Cardiac muscle cell (in vitro differentiated cells and primary cell): ENCODE measurements at regions not wholly inside any gene's neighbourhood (a gene's known extent, or its start where the extent isn't known, plus 50 kb on each side); places are given as distances from the start of the nearest gene placed in this dataset.

Experiments used
- DNase-seq, 2 donors: peaks; one replicate each; pipeline versions ENCODE4 v3.0.0 to v3.0.0-alpha.2; 2010 to 2017; ENCODE audit warnings: low read depth in 1 of 2, low spot score in 1 of 2
- H3K27ac ChIP-seq: fragments of 200-600 bp; sonication (generic); 2 replicates; pipeline ENCODE4 v1.5.1; 2016
- H3K27me3 ChIP-seq: fragments of 200-600 bp; sonication (generic); 2 replicates; pipeline ENCODE4 v1.6.0; 2016; ENCODE audit warnings: control low read depth
- H3K36me3 ChIP-seq: fragments of 200-600 bp; sonication (generic); 2 replicates; pipeline ENCODE4 v1.5.1; 2016; ENCODE audit warnings: control low read depth
- H3K4me1 ChIP-seq: fragments of 200-600 bp; sonication (generic); 2 replicates; pipeline ENCODE4 v1.8.1; 2017; ENCODE audit warnings: low read depth, mild to moderate bottlenecking, mixed run types
- H3K4me3 ChIP-seq: fragments of 200-600 bp; sonication (generic); 2 replicates; pipeline ENCODE4 v1.5.1; 2016; ENCODE audit warnings: mild to moderate bottlenecking
- H3K9me3 ChIP-seq: fragments of 200-600 bp; sonication (generic); 2 replicates; pipeline ENCODE4 v1.5.1; 2017; ENCODE audit warnings: low read depth, mild to moderate bottlenecking, control low read depth
- CTCF ChIP-seq: IDR thresholded peaks from 2 replicates; pipeline ENCODE4 v1.5.1; 2012; ENCODE audit warnings: low read depth, mild to moderate bottlenecking, low read length

- peak; percentile 70 for TF ChIP-seq CTCF
- peak; percentile 51 to 64 for DNase-seq
- no peak overlapping the region for H3K27ac ChIP-seq
- H3K4me3 ChIP-seq: no peak overlapping the region
- H3K9me3 ChIP-seq: no peaks in the 10 kb centered on the region
- no peaks in the 10 kb centered on the region for H3K27me3 ChIP-seq
- no peaks in the 10 kb centered on the region for H3K36me3 ChIP-seq
- peaks cover 4% of the 10 kb centered on the region for H3K4me1 ChIP-seq
Measured at GRCh38 chr2:163878718-163879117, 142.9 kb upstream of the FIGN start.

GRCh38 chr2:163877316-163877715, 141.5 kb upstream of the FIGN start:
- TF ChIP-seq CTCF: no peak
- DNase-seq: peak; percentile 8 to 54
- no peaks in the 10 kb centered on the region for H3K27me3 ChIP-seq
- peaks cover 4% of the 10 kb centered on the region for H3K4me1 ChIP-seq
- no peak overlapping the region for H3K4me3 ChIP-seq
- H3K27ac ChIP-seq: no peak overlapping the region
- H3K36me3 ChIP-seq: no peaks in the 10 kb centered on the region
- no peaks in the 10 kb centered on the region for H3K9me3 ChIP-seq

GRCh38 chr2:163863073-163863472, 127.3 kb upstream of the FIGN start:
- H3K27me3 ChIP-seq: no peaks in the 10 kb centered on the region
- no peaks in the 10 kb centered on the region for H3K4me1 ChIP-seq
- H3K4me3 ChIP-seq: no peak overlapping the region
- DNase-seq: no peak
- no peaks in the 10 kb centered on the region for H3K36me3 ChIP-seq
- H3K9me3 ChIP-seq: no peaks in the 10 kb centered on the region
- H3K27ac ChIP-seq: no peak overlapping the region
- TF ChIP-seq CTCF: no peak

- no peak overlapping the region for H3K4me3 ChIP-seq
- no peaks in the 10 kb centered on the region for H3K36me3 ChIP-seq
- DNase-seq: no peak
- H3K27ac ChIP-seq: no peak overlapping the region
- H3K4me1 ChIP-seq: peaks cover 14% of the 10 kb centered on the region
- H3K9me3 ChIP-seq: no peaks in the 10 kb centered on the region
- no peak for TF ChIP-seq CTCF
- no peaks in the 10 kb centered on the region for H3K27me3 ChIP-seq
Measured at GRCh38 chr2:163859951-163860350, 124.1 kb upstream of the FIGN start.

GRCh38 chr2:163856941-163857340, 121.1 kb upstream of the FIGN start:
- Histone ChIP-seq H3K27ac (no peak overlapping the region), H3K4me1 (peaks cover 14% of the 10 kb centered on the region), H3K4me3 (no peak overlapping the region), H3K27me3 (no peaks in the 10 kb centered on the region), H3K9me3 (no peaks in the 10 kb centered on the region), H3K36me3 (no peaks in the 10 kb centered on the region)
- TF ChIP-seq CTCF: no peak
- peak in 1 of 2 donors; percentile 1 for DNase-seq

- no peak for DNase-seq
- Histone ChIP-seq H3K9me3 (no peaks in the 10 kb centered on the region), H3K27ac (no peak overlapping the region), H3K36me3 (no peaks in the 10 kb centered on the region), H3K4me3 (no peak overlapping the region), H3K4me1 (peaks cover 13% of the 10 kb centered on the region), H3K27me3 (no peaks in the 10 kb centered on the region)
- TF ChIP-seq CTCF: no peak
Measured at GRCh38 chr2:163852616-163853015, 116.8 kb upstream of the FIGN start.
